ENCODE measurements at regions not wholly inside any gene's neighbourhood (a gene's known extent, or its start where the extent isn't known, plus 50 kb on each side); places are given as distances from the start of the nearest gene placed in this dataset.

DNA sequence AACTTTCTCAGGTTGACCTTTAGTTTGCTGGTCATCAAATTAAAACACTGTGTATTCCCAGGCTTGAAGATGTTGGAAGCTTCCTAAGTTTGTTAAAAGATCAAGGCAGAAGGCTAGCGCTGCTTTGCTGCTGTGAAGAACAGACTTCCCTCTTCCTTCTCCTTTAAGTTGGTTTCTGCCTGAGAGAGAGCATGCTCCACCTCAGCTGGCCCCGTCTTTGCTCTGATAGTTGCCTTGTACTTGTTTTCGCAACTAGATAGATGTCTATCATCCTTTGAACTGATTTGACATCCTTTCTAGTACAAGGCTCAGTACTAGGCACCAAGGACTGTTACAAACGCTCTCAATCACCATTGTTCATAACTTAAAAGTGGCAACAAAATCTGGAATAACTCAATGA, 177.8 kb upstream of the MKLN1 start:
- TF ChIP-seq POLR2AphosphoS5 (IDR thresholded peaks at IDR 0.05), result no peak
- TF ChIP-seq, protein P1, sequence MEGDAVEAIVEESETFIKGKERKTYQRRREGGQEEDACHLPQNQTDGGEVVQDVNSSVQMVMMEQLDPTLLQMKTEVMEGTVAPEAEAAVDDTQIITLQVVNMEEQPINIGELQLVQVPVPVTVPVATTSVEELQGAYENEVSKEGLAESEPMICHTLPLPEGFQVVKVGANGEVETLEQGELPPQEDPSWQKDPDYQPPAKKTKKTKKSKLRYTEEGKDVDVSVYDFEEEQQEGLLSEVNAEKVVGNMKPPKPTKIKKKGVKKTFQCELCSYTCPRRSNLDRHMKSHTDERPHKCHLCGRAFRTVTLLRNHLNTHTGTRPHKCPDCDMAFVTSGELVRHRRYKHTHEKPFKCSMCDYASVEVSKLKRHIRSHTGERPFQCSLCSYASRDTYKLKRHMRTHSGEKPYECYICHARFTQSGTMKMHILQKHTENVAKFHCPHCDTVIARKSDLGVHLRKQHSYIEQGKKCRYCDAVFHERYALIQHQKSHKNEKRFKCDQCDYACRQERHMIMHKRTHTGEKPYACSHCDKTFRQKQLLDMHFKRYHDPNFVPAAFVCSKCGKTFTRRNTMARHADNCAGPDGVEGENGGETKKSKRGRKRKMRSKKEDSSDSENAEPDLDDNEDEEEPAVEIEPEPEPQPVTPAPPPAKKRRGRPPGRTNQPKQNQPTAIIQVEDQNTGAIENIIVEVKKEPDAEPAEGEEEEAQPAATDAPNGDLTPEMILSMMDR (IDR thresholded peaks at IDR 0.05), result no peak

Data from sigmoid colon (tissue), 4 donors.